Vagina (tissue), 2 donors: ENCODE measurements at regions not wholly inside any gene's neighbourhood (a gene's known extent, or its start where the extent isn't known, plus 50 kb on each side); places are given as distances from the start of the nearest gene placed in this dataset.

Experiments used
- DNase-seq, 2 donors: peaks; one replicate each; pipeline ENCODE4 v3.0.0-alpha.2; 2017; ENCODE audit errors: extremely low spot score in 2 of 2
- H3K27ac ChIP-seq: fragments of 200-600 bp; sonication (generic); one replicate; pipeline ENCODE4 v1.5.1; 2019
- H3K27me3 ChIP-seq: fragments of 200-600 bp; sonication (generic); one replicate; pipeline ENCODE4 v1.5.1; 2019
- H3K36me3 ChIP-seq, 2 donors: fragments of 200-600 bp; sonication (generic); one replicate each; pipeline ENCODE4 v1.5.1; 2017 to 2019
- H3K4me1 ChIP-seq: fragments of 200-600 bp; sonication (generic); one replicate; pipeline ENCODE4 v1.5.1; 2019
- H3K4me3 ChIP-seq, 2 donors: fragments of 200-600 bp; sonication (generic); 1 replicate in 1 of 2; 2 replicates in 1 of 2; pipeline ENCODE4 v1.5.1; 2016 to 2019
- H3K9me3 ChIP-seq: fragments of 200-600 bp; sonication (generic); one replicate; pipeline ENCODE4 v1.5.1; 2019
- POLR2A ChIP-seq, 2 donors: fragments of 450-650 bp; IDR thresholded peaks; one replicate each; pipeline ENCODE4 v1.6.1; 2017; ENCODE audit warnings: antibody characterized with exemption in 2 of 2, mild to moderate bottlenecking in 2 of 2, moderate library complexity in 2 of 2
- POLR2AphosphoS5 ChIP-seq, 2 donors: sonication (generic); formaldehyde crosslinking; IDR thresholded peaks; one replicate each; pipeline ENCODE4 v1.9.0; 2017; ENCODE audit warnings: antibody characterized with exemption in 2 of 2, mild to moderate bottlenecking in 2 of 2, low read depth in 1 of 2; ENCODE audit not compliant: insufficient read depth in 1 of 2
- intact Hi-C: fragments of 100-400 bp; cut with DNase I; formaldehyde crosslinking; loops from one replicate; pipeline ENCODE4 v1.15.1; 2023
- TF ChIP-seq, protein P1 (sequence below), 3 experiments: fragments of 450-650 bp in 2 of 3; fragments of 200-600 bp in 1 of 3; sonication (generic) in 1 of 3; IDR thresholded peaks; one replicate each; pipeline ENCODE4 v1.5.1; 2017 to 2019; ENCODE audit warnings: antibody characterized with exemption in 3 of 3, mild to moderate bottlenecking in 2 of 3, moderate library complexity in 2 of 3

DNA sequence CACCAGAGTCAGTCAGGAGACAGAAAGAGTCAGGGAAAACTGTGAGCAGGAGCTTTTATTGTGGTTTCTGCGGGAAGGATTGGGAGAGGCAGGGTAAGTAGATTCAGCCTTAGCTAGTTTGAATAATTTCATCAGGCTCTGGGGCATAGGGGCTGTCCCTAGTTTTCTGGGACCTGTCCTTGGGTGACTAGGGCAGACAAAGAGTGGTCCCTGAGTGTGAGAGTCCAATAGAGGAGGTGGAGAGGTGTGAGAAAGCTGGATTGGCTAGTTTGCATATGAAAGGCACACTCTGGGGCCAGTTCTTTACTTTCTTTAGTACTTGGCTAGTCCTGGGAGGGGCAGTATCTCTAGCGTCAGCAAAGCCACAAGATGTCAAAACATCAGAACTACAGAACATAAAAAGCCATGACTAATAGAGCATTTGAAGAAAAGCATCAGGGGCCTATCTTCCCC, 255.6 kb downstream of the HS3ST3A1 start:
- DNase-seq = no peak

DNA sequence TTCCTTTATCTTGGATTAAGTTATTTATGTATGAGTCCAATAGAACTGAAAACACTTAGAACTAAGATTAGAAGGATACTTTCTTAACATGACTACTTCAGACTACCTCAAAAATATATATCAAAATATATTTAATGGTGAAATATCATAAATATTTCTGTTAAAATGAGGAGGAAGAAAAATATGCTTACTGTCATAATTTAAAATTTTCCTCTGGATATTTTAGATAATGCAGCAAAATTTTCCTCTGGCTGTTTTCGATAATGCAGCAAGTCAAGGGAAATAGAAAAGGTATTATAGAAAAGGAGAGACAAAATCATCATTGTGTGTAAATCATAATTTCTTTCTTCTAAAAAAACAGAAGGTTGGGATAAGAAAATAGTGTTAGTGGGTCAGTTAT, 263.3 kb downstream of the HS3ST3A1 start:
- no peaks in the 10 kb centered on the region for H3K36me3 ChIP-seq
- no peak overlapping the region for H3K27ac ChIP-seq
- no peak overlapping the region for H3K4me3 ChIP-seq
- H3K27me3 ChIP-seq = no peaks in the 10 kb centered on the region
- TF ChIP-seq, protein P1, sequence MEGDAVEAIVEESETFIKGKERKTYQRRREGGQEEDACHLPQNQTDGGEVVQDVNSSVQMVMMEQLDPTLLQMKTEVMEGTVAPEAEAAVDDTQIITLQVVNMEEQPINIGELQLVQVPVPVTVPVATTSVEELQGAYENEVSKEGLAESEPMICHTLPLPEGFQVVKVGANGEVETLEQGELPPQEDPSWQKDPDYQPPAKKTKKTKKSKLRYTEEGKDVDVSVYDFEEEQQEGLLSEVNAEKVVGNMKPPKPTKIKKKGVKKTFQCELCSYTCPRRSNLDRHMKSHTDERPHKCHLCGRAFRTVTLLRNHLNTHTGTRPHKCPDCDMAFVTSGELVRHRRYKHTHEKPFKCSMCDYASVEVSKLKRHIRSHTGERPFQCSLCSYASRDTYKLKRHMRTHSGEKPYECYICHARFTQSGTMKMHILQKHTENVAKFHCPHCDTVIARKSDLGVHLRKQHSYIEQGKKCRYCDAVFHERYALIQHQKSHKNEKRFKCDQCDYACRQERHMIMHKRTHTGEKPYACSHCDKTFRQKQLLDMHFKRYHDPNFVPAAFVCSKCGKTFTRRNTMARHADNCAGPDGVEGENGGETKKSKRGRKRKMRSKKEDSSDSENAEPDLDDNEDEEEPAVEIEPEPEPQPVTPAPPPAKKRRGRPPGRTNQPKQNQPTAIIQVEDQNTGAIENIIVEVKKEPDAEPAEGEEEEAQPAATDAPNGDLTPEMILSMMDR (IDR thresholded peaks at IDR 0.05) = no peak
- TF ChIP-seq POLR2AphosphoS5 (IDR thresholded peaks at IDR 0.05; ENCODE audit: insufficient read depth in 1 of 2, low read depth in 1 of 2) (no peak), POLR2A (IDR thresholded peaks at IDR 0.05) (no peak)
- H3K4me1 ChIP-seq = peaks cover 6% of the 10 kb centered on the region
- DNase-seq = no peak
- no peaks in the 10 kb centered on the region for H3K9me3 ChIP-seq
- intact Hi-C loops = no loop called here

More for the DNA sequence above, 255.6 kb downstream of the HS3ST3A1 start:
- no peak overlapping the region for H3K4me3 ChIP-seq
- no peaks in the 10 kb centered on the region for H3K36me3 ChIP-seq
- TF ChIP-seq, protein P1 (IDR thresholded peaks at IDR 0.05) = no peak
- TF ChIP-seq POLR2A (IDR thresholded peaks at IDR 0.05) = no peak
- TF ChIP-seq POLR2AphosphoS5 (IDR thresholded peaks at IDR 0.05; ENCODE audit: insufficient read depth in 1 of 2, low read depth in 1 of 2) = no peak
- no peaks in the 10 kb centered on the region for H3K4me1 ChIP-seq
- H3K27ac ChIP-seq = no peak overlapping the region
- no peaks in the 10 kb centered on the region for H3K27me3 ChIP-seq
- intact Hi-C loops = no loop called here
- no peaks in the 10 kb centered on the region for H3K9me3 ChIP-seq

- no peak for DNase-seq
- Histone ChIP-seq H3K4me1 (peaks cover 6% of the 10 kb centered on the region), H3K36me3 (no peaks in the 10 kb centered on the region), H3K9me3 (no peaks in the 10 kb centered on the region), H3K27ac (no peak overlapping the region), H3K4me3 (peak overlapping the region; percentile 25 to 26), H3K27me3 (no peaks in the 10 kb centered on the region)
- intact Hi-C loops = no loop called here
- TF ChIP-seq, protein P1 (IDR thresholded peaks at IDR 0.05) = peak in 2 of 3 experiments; percentile 38 to 55
- TF ChIP-seq POLR2A (IDR thresholded peaks at IDR 0.05) = no peak
Measured at GRCh38 chr17:13337864-13338371, 263.8 kb downstream of the HS3ST3A1 start.

- Histone ChIP-seq H3K4me3 (no peak overlapping the region), H3K27me3 (no peaks in the 10 kb centered on the region), H3K36me3 (no peaks in the 10 kb centered on the region), H3K4me1 (peaks cover 6% of the 10 kb centered on the region), H3K27ac (no peak overlapping the region), H3K9me3 (no peaks in the 10 kb centered on the region)
- TF ChIP-seq POLR2AphosphoS5 (IDR thresholded peaks at IDR 0.05; ENCODE audit: insufficient read depth in 1 of 2, low read depth in 1 of 2) (no peak), POLR2A (IDR thresholded peaks at IDR 0.05) (no peak)
- TF ChIP-seq, protein P1 (IDR thresholded peaks at IDR 0.05) = no peak
- intact Hi-C loops = no loop called here
- no peak for DNase-seq
Measured at GRCh38 chr17:13337151-13337550, 264.6 kb downstream of the HS3ST3A1 start.

- Histone ChIP-seq H3K27me3 (no peaks in the 10 kb centered on the region), H3K4me3 (no peak overlapping the region), H3K27ac (no peak overlapping the region), H3K4me1 (peaks cover 6% of the 10 kb centered on the region), H3K9me3 (no peaks in the 10 kb centered on the region), H3K36me3 (no peaks in the 10 kb centered on the region)
- intact Hi-C loops = no loop called here
- no peak for DNase-seq
- TF ChIP-seq, protein P1 (IDR thresholded peaks at IDR 0.05) = no peak
- no peak for TF ChIP-seq POLR2A (IDR thresholded peaks at IDR 0.05)
- TF ChIP-seq POLR2AphosphoS5 (IDR thresholded peaks at IDR 0.05; ENCODE audit: insufficient read depth in 1 of 2, low read depth in 1 of 2) = no peak
Measured at GRCh38 chr17:13334374-13334773, 267.4 kb downstream of the HS3ST3A1 start.
